MM.1S (cell line): ENCODE measurements at regions not wholly inside any gene's neighbourhood (a gene's known extent, or its start where the extent isn't known, plus 50 kb on each side); places are given as distances from the start of the nearest gene placed in this dataset.

Experiments used
- CTCF ChIP-seq: fragments of 300-600 bp; sonication (generic); IDR thresholded peaks from 2 replicates; pipeline ENCODE4 v1.5.1; 2016; ENCODE audit warnings: antibody characterized with exemption, low read length, mixed read lengths
- EZH2 ChIP-seq: fragments of 300-600 bp; sonication (generic); optimal IDR thresholded peaks from 2 replicates; pipeline ENCODE3; 2017; ENCODE audit warnings: low read depth, mild to moderate bottlenecking, antibody characterized with exemption, low read length, mixed read lengths
- EZH2phosphoT487 ChIP-seq: fragments of 300-600 bp; sonication (generic); IDR thresholded peaks from 2 replicates; pipeline ENCODE4 v1.6.1; 2018; ENCODE audit warnings: antibody characterized with exemption, low read length

- TF ChIP-seq CTCF (no peak), EZH2 (no peak), EZH2phosphoT487 (no peak)
These were observed 119.6 kb downstream of the MTX2 start for GRCh38 chr2:176388861-176389260.
